GM18907 (cell line): ENCODE measurements at regions not wholly inside any gene's neighbourhood (a gene's known extent, or its start where the extent isn't known, plus 50 kb on each side); places are given as distances from the start of the nearest gene placed in this dataset.

Experiments
- ATAC-seq: cut with Tn5 transposase; IDR thresholded peaks from one replicate; pipeline ENCODE4 v1.9.1; 2021; ENCODE audit warnings: mild to moderate bottlenecking, moderate library complexity; ENCODE audit not compliant: unreplicated experiment

DNA sequence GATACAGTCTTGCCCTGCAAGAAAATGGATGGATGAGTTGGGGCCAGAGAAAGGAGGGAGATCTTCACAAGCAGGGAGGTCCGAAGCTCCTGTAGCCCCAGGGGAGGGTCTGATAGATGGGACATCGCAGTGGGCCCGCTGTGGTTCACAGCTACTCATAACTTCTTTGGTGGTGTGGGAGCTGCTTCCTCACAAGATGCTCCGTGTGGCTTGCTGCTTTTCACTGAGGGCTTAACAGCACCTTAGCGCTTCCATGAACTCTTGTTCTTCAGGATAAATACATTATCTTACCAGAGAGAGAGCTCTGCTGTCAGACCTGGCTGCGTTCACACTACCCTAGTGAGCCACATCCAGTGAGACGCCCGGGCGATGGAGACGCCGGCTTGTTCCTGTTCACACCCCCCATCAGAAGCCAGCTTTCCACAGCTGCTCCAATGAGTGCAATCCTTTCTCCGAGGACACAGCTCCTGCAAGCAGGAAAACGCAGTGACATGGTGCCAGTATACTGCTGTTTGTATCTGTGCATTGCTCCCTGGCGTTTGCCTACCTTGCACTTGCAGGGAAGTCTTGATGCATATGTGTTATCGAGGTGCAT is 599.8 kb downstream of the AJAP1 start:
- ATAC-seq: no peak

- no peak for ATAC-seq
Observed at GRCh38 chr1:5253036-5253435, 598.6 kb downstream of the AJAP1 start.

DNA sequence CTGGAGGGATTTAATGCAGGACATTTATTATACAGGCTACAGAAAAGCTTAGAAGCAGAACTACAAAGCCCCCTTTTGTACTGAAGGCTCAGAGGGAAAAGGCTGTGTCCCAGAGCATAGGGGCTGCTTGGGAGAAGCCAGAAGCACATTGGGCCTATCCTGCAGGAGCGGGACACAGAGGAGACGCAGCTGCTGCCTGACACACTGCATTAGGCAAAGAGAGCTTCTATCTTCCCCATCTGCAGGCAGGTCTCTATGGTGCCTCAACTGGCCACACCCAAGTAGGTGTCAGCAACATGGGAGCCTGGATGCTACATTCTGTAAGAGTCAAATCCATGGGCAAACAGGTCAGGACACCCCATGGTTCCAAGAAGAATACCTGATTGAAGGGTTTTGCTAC is 595.9 kb downstream of the AJAP1 start:
- ATAC-seq: no peak

DNA sequence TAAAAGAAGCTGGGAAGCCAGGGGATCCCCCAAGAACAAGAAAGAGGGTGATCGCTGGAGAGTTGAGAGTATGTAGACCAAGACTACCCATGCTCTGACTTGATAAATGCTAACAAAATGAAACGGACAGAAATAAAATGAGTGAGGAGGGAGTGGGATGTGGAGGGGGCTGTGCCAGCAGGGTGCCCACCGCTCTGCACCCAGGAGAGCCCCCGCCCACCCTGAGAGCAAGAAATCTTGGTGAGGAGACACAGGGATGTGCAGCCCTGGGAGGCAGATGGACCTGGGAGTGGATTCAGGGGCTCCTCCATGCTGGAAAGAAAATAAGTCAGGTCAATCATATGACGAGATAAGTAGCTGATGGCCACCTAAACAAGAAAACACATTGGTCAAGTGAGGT is 590.9 kb downstream of the AJAP1 start:
- no peak for ATAC-seq

DNA sequence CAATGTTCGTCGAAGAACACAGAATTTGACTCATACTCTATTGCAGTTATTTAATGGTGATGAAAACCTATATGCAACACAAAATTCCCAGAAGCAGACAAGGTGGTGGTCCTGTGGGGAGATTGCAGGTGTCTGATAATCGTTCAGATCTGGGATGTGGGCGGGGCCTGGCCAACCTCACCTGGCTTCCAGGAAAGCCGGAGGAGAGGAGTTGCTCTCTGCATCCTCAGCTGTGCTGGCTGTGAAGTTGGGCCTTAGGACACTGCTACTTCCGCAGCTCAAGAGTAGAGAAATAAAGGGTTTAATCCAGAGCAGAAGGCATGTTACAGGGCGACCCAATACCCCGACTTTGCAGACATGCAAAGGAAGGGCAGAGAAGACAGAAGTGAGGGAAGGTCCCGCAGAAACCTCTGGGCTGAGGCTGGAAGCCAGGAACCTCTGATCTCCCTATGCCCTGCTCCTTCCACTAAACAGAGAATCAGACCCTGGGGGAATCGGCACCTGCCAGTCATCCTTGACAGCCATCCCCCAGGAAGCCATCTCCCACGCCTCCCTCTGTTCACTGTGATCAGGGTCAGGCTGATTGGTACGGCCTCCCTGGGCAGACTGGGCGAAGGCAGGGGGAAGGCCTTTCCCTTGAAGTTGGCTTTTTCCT is 590.3 kb downstream of the AJAP1 start:
- no peak for ATAC-seq

DNA sequence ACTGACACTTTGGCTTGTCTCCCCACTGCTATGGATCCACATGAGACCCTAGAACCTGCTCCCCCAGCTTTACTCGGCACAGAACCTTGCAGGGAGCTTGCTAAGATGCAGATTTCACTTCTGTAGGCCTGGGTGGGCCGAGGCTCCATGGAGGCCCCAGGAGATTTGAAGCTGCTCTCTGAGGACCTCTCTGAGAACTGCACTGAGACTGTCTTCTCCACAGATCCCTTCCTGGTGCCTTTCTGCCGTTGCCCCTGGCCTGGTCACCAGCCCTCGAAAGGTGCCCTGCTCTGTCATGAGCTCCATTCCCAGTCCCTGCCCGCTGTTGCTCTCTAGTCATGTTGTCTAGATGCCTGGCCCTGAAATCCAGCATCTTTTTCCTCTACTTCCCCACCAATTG is 588.4 kb downstream of the AJAP1 start:
- ATAC-seq: no peak

DNA sequence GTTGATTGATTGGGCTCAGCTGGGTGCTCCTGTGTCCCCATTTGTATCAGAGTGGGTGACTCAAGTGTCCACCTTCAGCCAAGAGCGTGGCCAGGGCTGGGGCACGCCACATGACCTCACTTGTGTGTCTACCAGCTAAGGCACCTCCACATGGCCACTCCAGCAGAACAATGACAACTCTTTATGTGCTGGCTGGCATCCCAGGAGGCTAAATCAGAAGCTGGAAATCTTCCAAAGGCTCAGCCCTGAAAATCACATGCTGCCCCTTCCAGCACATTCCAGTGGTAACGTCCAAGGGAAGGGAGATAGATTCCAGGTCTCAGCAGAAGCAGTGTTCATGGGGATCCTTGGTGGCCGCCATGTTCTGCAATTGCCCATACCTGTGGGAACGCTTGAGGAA is 585.5 kb downstream of the AJAP1 start:
- ATAC-seq: no peak

DNA sequence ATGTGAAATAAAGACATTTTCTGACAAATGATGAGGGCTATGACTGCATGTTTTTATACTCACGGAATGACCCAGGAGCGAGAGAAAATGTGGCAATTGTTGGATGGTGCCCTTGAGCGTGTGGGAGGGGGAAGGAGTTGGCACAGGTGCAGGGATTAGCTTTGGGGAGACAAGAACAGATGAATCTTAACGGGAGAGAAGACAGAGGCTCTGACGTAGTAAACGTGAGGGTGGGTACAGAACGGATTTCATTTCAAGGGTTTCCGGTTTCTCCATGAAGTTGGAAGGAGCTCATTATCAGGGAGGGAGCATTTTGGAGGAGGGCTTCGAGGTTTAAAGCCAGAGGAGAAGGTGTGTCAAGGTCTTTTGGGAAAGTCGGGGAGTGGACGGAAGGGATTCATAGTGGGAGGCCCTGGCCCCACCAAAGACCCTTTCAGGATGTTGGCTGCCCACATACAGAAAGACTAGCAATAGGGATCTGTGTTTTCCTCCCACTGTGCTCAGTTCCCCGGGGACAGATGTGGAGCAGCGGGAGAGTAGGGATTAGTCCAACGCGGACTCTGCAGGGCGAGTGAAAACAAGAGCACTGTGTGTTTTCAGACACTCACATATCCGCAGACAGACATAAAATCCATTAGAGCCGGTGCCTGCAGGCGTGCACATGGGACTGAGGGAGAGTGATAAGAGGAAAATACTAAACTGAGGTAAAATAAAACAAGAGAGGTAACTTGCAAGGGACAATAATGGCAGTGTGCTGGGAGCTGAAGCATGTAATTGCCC is 584.1 kb downstream of the AJAP1 start:
- ATAC-seq: no peak

GRCh38 chr1:5235355-5235899 is 581.0 kb downstream of the AJAP1 start:
- no peak for ATAC-seq

DNA sequence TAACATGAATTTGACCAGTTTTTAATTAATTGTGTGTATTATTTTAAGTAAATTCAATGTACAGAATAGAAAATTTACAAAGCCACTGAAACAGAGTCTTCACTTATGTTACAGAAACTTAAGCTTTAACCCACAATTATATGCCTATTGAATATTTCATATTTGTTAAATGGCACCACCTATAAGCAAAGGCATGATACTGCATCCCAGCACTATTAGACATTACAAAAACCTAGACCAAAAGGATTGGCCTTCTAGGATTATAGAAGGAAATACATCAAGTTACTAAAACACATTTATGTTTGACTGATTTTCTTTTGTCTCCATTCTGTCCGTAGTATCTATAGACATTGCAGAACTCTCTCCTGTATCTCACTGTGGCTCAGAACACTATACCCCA is 578.1 kb downstream of the AJAP1 start:
- no peak for ATAC-seq

DNA sequence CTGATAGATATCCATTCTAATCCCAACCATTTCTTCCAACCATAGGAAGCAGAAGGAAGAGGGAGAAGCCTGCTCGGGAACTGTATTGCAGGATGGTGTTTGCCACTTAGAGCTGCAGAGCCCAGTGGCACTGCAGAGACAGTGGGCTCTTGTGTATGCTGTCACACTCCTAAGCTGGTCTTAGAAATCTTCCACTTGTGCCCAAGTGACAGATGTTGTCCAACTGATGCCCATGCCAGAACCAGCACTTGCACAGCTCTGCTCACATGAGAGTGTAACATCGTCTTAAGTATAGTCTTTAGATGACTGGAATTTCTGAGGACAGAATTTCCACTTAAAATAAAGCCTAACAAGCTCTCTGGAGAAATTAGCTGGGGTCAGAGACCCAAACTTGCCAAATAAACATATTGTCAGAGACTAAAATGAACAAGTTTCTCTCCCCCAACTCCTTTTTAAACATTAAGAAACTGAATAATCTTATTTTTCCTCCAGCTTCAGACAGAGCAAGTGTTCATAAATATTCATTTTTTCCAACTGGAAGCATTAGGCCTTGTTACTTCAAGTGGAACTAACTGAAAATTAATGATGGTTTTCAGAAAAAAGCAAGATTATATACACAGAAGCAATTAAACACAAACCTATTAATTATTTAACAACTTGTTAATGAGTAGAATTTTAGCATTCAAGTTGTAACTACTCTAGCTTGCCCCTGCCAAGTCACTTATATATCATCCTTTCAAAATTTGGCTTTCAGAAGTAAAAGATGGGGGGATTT is 577.3 kb downstream of the AJAP1 start:
- no peak for ATAC-seq

DNA sequence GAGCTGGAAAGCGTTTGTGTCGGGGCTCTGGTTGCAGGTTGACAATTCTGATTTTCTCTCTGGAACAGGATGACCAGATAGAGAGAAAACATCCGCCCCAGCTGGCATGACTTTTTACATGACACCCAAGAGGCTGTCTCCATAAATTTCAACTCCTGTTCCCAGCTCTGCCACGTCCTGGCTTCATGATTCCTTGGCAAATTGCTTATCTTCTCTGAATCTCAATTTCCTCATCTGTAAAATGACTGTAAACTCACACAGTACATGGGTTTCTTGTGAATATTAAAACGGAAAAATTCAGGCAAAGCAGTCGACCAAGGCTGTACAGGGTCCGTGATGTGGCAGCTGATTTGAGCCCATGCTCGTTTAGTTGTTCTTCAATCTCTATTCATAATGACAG is 572.7 kb downstream of the AJAP1 start:
- no peak for ATAC-seq

DNA sequence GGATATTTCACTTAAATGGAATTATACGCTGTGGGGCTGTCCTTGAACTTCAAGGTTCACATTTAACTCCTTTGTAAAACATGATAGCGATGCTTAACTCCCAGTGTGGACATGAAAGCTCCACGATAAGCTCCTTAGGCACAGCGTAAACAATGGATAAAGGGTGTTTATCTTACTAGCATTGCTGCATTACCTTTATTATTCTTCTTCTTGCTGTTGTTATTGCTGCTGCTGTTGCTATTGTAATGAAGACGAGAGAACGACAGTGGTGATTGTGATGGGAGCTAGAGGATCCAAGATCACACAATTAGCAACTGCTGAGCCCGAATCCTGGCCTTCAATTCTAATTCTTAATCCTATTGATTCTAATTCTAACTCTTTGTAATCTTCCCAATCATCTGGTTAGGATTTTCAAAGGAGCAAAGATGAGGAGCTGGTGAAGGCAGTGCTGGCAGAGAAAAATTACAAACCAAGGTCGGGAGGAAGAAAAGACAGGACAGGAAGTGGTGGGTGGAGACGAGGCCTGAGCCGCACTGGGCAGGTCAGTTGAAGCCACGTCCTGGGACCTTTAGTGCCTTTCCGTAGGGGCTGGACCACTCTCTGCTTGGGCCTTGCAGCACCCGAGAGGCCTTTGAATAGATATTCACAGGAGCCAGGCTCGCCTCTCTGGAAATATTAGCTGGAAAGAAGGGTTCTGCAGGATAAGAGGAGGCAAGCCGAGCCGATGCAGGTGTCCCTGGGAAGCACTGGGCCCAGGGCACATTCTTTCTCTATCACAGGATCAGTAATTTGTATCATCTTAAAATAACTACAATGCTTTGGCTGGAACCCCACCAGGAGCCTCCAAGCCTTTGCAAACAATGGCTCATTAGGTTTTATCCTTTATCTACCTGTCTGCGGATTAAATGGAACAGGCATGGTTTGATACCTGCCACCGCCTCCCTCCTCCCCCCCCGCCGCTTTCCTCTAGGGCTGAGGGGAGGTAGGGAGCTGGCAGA is 571.6 kb downstream of the AJAP1 start:
- ATAC-seq: no peak

DNA sequence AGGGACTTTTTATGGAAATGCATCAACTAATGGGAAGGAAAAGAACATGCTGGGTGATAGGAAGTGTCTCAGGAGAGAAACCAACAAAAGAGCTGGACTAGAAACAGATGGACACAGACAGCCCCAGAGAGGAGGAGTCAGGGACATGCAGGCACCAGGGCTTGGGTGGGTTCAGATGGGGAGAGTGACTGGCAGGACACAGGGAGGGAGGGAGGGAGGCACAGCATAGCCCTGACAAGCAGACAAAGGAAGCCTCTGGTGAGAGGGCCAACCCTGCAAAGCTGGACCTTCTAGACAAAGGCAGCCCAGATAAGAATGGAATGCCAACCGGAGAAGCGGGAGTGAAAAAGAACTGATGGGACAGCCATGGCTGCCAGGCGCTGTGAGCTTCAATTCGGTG is 568.8 kb downstream of the AJAP1 start:
- ATAC-seq: no peak

- no peak for ATAC-seq
Observed at GRCh38 chr1:5222626-5223025, 568.2 kb downstream of the AJAP1 start.

DNA sequence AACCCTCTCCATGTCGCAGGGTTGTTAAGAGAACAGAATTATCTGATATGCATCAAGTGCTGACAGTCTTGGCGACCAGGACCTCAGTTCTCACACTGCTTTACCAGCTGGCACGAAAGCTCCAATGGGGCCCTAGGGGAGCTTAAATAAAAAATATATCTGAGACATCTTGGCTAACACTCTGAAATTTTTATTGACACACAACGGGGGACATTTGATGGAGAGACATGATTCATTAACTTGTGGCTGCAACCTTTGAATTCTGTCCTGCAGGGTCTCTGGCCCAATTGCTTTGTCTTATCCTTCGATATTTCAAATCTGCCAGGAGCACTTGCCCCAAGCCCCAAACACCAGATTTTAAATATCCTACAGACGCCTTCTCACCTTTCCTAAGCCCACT is 567.0 kb downstream of the AJAP1 start:
- no peak for ATAC-seq

DNA sequence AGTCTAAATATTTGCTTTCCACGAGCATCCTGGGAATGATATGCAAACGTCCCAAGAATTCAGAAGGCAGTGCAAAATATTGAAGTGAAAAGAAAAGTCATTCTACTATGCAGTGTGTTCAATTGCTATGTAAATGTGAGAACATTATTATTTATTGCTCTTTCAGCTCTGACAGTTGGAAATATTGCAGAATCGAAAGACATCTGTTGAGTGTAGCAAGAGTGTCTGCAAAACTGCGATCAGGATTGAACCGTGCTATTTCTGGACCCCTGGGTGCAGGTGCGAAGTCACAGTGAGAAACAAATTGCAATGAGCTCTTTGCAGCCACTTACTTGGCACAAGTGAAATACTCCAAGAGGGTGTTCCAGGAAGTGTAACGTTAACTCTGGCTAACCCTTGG is 566.4 kb downstream of the AJAP1 start:
- no peak for ATAC-seq

GRCh38 chr1:5220421-5220820 is 566.0 kb downstream of the AJAP1 start:
- ATAC-seq: no peak

DNA sequence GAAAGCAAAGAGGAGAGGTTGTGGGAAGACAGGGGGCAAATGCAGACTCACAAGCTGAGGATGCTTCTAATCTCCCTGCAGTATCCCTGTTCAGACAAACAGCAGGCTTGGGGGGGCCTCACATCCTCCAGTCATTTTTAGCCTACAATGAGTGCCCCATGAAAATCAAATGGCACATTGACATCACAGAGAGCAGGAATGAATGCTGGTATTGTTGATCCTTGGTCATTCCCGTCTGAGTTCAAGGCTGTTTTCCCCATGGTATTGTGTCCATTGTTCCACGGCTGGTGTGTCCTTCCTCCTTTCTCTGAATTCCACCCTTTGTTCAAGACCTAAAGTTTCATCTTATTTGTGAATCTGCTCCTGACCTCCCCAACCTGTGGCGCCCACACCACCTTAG is 545.6 kb downstream of the AJAP1 start:
- no peak for ATAC-seq

GRCh38 chr1:5198328-5198727 is 543.9 kb downstream of the AJAP1 start:
- ATAC-seq: no peak
